ENCODE measurements at regions not wholly inside any gene's neighbourhood (a gene's known extent, or its start where the extent isn't known, plus 50 kb on each side); places are given as distances from the start of the nearest gene placed in this dataset.

DNA sequence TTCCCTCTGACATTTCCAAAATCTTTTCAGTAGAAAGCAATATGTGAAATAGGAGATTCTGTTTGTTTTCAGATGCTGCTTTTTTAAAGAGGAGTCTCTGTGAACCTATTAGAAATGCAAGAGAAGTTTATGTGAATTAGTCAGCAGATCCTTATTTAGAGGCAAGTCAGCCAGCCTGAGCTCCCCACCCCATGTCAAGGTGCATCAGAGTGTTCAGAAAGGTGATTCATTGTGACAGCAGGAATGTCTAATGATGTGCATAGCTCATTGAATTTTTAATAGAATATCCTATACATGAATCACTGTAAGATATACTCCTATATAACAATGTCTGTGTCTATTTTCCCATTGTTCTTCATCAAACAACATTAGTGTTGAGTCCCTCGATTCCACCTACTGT, 1222.4 kb upstream of the USP15 start:
- Histone ChIP-seq H3K36me3 (ENCODE audit: control insufficient read depth in 2 of 2, insufficient read depth in 2 of 2, low read length in 2 of 2) (no peaks in the 10 kb centered on the region), H3K9me3 (ENCODE audit: control insufficient read depth in 2 of 2, low read length in 2 of 2) (no peaks in the 10 kb centered on the region), H3K4me1 (ENCODE audit: control insufficient read depth in 2 of 2, insufficient read depth in 2 of 2, low read length in 2 of 2) (no peaks in the 10 kb centered on the region), H3K9ac (ENCODE audit: low read depth in 1 of 2, low read length in 2 of 2) (no peak overlapping the region), H3K27ac (ENCODE audit: low read depth in 2 of 2, low read length in 2 of 2) (no peak overlapping the region), H3K27me3 (ENCODE audit: control insufficient read depth in 2 of 2, insufficient read depth in 2 of 2, low read length in 2 of 2) (no peaks in the 10 kb centered on the region), H3K4me3 (ENCODE audit: low read length in 2 of 2) (no peak overlapping the region)

DNA sequence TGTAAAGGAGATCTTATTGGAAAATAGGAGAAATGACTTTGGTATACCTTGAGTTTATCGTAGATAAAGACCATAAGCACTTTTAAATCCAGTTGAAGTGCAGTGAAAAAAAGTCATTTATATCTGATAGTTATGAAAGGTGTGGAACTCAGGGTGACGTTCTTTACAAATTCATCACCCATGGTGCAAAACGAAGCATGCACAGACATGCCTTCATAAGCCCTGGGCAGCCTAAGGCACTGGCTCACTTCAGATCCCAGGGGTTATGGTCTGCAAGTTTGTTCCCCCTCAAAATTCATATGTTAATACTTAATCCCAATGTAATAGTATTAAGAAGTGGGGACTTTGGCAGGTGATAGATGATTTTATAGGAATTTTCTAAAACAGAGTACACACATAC, 1216.4 kb upstream of the USP15 start:
- Histone ChIP-seq H3K27ac (ENCODE audit: low read depth in 2 of 2, low read length in 2 of 2) (no peak overlapping the region), H3K9ac (ENCODE audit: low read depth in 1 of 2, low read length in 2 of 2) (no peak overlapping the region), H3K36me3 (ENCODE audit: control insufficient read depth in 2 of 2, insufficient read depth in 2 of 2, low read length in 2 of 2) (no peaks in the 10 kb centered on the region), H3K9me3 (ENCODE audit: control insufficient read depth in 2 of 2, low read length in 2 of 2) (no peaks in the 10 kb centered on the region), H3K4me1 (ENCODE audit: control insufficient read depth in 2 of 2, insufficient read depth in 2 of 2, low read length in 2 of 2) (no peaks in the 10 kb centered on the region), H3K27me3 (ENCODE audit: control insufficient read depth in 2 of 2, insufficient read depth in 2 of 2, low read length in 2 of 2) (no peaks in the 10 kb centered on the region), H3K4me3 (ENCODE audit: low read length in 2 of 2) (no peak overlapping the region)

DNA sequence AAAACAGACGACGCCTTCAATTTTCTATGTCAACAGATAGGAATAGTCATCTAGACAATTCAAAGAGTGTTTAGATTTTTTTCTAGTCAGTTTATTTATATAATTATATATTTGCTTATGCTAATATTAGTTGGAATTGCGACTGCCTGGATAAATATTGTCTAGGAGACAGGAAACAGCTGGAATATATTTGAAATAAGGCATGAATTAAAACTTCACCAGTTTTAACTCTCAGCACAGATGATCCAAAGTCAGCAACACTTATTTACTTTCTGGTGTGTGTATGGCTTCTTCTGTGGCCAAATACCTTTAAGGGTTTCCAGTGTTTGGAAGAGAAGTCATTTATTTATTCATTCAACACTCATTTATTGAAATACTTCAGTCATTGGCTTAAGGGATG, 1215.4 kb upstream of the USP15 start:
- H3K4me3 ChIP-seq (ENCODE audit: low read length in 2 of 2) = no peak overlapping the region
- no peaks in the 10 kb centered on the region for H3K27me3 ChIP-seq (ENCODE audit: control insufficient read depth in 2 of 2, insufficient read depth in 2 of 2, low read length in 2 of 2)
- H3K9ac ChIP-seq (ENCODE audit: low read depth in 1 of 2, low read length in 2 of 2) = no peak overlapping the region
- no peak overlapping the region for H3K27ac ChIP-seq (ENCODE audit: low read depth in 2 of 2, low read length in 2 of 2)
- H3K4me1 ChIP-seq (ENCODE audit: control insufficient read depth in 2 of 2, insufficient read depth in 2 of 2, low read length in 2 of 2) = no peaks in the 10 kb centered on the region
- H3K9me3 ChIP-seq (ENCODE audit: control insufficient read depth in 2 of 2, low read length in 2 of 2) = no peaks in the 10 kb centered on the region
- H3K36me3 ChIP-seq (ENCODE audit: control insufficient read depth in 2 of 2, insufficient read depth in 2 of 2, low read length in 2 of 2) = no peaks in the 10 kb centered on the region

DNA sequence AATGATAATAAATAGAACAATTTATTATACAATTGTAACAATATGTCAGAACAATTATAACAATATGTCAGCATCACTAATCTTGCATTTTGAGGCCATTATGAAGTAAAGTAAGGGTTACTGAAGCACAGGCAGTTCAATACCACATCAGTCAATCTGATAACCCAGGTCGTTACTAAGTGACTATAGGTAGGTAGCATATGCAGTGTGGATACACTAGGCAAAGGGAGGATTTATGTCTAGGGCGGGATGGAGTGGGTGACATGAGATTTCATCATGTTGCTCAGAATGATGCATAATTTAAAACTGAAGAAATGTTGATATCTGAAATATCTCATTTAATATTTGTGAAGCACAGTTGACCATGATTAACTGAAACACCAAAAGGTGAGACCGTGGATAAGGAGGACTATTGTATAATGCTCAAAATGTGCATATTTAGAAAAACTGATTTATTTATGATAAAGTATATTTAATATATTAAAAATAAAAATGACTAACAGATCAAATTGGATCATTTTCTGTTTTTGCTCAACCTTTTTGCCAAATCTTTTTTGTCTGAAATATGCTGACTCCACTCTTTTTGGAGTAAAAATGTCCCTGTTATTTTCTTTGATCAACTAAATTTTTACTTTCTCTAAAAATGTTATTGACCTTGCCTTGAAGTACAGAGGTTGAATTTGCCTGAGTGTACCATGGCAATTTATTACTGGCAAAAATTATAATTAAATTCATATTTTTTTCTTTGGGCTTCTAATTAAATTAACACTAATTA, 1189.4 kb upstream of the USP15 start:
- no peak overlapping the region for H3K4me3 ChIP-seq (ENCODE audit: low read length in 2 of 2)

DNA sequence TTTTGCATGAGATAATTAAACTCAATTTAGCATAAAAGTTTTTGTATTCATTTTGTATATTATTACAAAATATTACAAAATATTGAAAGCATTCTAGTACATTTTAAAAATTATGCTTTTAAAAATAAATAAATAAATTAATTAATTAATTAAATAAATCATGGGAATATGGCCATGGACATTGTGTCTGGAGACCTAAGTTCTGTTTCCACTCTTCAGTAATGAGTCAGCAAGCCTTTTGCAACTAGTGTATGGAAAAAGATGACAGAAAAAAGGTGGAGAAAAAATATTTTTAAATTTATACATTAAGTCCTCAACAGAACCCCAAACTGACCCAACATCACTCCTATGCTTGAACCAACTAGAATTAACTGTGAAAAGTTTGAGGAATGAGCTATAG, 1187.5 kb upstream of the USP15 start:
- Histone ChIP-seq H3K9ac (ENCODE audit: low read depth in 1 of 2, low read length in 2 of 2) (no peak overlapping the region), H3K9me3 (ENCODE audit: control insufficient read depth in 2 of 2, low read length in 2 of 2) (peaks cover 0 to 2% of the 10 kb centered on the region in 2 donors), H3K27ac (ENCODE audit: low read depth in 2 of 2, low read length in 2 of 2) (no peak overlapping the region), H3K4me1 (ENCODE audit: control insufficient read depth in 2 of 2, insufficient read depth in 2 of 2, low read length in 2 of 2) (no peaks in the 10 kb centered on the region), H3K4me3 (ENCODE audit: low read length in 2 of 2) (no peak overlapping the region), H3K36me3 (ENCODE audit: control insufficient read depth in 2 of 2, insufficient read depth in 2 of 2, low read length in 2 of 2) (no peaks in the 10 kb centered on the region), H3K27me3 (ENCODE audit: control insufficient read depth in 2 of 2, insufficient read depth in 2 of 2, low read length in 2 of 2) (no peaks in the 10 kb centered on the region)

More for the DNA sequence above, 1189.4 kb upstream of the USP15 start:
- H3K36me3 ChIP-seq (ENCODE audit: control insufficient read depth in 2 of 2, insufficient read depth in 2 of 2, low read length in 2 of 2) = no peaks in the 10 kb centered on the region
- no peak overlapping the region for H3K9ac ChIP-seq (ENCODE audit: low read depth in 1 of 2, low read length in 2 of 2)
- H3K27me3 ChIP-seq (ENCODE audit: control insufficient read depth in 2 of 2, insufficient read depth in 2 of 2, low read length in 2 of 2) = no peaks in the 10 kb centered on the region
- H3K4me1 ChIP-seq (ENCODE audit: control insufficient read depth in 2 of 2, insufficient read depth in 2 of 2, low read length in 2 of 2) = no peaks in the 10 kb centered on the region
- no peak overlapping the region for H3K27ac ChIP-seq (ENCODE audit: low read depth in 2 of 2, low read length in 2 of 2)
- H3K9me3 ChIP-seq (ENCODE audit: control insufficient read depth in 2 of 2, low read length in 2 of 2) = peaks cover 0 to 2% of the 10 kb centered on the region in 2 donors

DNA sequence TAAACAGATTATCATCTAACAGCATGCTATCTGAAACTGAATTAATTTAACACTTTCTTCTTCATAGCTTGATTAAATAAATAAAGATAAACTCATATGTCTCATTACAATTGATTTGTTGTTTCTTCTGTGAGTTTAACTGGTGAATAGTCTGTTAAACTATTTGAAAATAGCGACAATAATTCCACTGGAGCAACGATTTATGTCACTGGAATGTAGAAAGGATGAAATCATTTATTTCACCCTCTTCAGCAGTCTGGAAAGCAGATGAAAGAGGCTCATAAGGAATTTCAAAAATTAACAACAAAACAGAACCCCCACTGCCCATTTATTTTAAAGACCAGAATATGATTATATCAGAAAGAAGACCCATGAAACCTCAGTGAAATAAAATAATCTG, 1165.1 kb upstream of the USP15 start:
- peaks cover 2 to 3% of the 10 kb centered on the region in 2 donors for H3K9me3 ChIP-seq (ENCODE audit: control insufficient read depth in 2 of 2, low read length in 2 of 2)
- H3K36me3 ChIP-seq (ENCODE audit: control insufficient read depth in 2 of 2, insufficient read depth in 2 of 2, low read length in 2 of 2) = no peaks in the 10 kb centered on the region
- no peak overlapping the region for H3K9ac ChIP-seq (ENCODE audit: low read depth in 1 of 2, low read length in 2 of 2)
- no peaks in the 10 kb centered on the region for H3K27me3 ChIP-seq (ENCODE audit: control insufficient read depth in 2 of 2, insufficient read depth in 2 of 2, low read length in 2 of 2)
- no peak overlapping the region for H3K4me3 ChIP-seq (ENCODE audit: low read length in 2 of 2)
- H3K27ac ChIP-seq (ENCODE audit: low read depth in 2 of 2, low read length in 2 of 2) = no peak overlapping the region
- H3K4me1 ChIP-seq (ENCODE audit: control insufficient read depth in 2 of 2, insufficient read depth in 2 of 2, low read length in 2 of 2) = no peaks in the 10 kb centered on the region

DNA sequence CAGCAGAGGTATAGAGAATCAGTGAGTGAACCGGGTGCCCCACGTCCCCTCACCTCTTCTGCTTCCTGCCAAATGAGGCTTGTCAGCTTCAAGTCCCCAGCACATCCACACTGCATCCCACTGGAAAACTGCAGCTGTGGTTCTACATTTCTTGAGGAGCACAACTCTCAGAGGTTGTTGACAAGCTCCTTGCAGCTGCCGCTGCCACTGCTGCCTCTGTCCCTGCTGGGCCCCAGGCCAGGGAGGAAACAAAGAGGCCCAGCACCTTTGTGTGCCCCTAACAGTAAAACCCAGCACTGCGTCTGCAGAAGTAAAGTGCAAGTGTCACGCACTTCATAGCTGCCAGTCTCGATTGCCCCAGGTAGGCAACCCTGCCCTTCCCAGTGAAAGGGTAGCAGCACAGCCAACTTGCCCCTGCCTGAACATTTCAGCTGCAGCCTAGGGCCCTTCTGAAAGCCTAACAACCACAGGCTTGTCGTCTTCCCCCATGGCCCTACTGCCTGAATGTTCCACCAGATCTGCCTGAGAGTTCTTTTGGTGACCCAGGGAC, 1162.1 kb upstream of the USP15 start:
- no peak overlapping the region for H3K27ac ChIP-seq (ENCODE audit: low read depth in 2 of 2, low read length in 2 of 2)
- no peaks in the 10 kb centered on the region for H3K4me1 ChIP-seq (ENCODE audit: control insufficient read depth in 2 of 2, insufficient read depth in 2 of 2, low read length in 2 of 2)
- no peaks in the 10 kb centered on the region for H3K36me3 ChIP-seq (ENCODE audit: control insufficient read depth in 2 of 2, insufficient read depth in 2 of 2, low read length in 2 of 2)
- peaks cover 2 to 3% of the 10 kb centered on the region in 2 donors for H3K9me3 ChIP-seq (ENCODE audit: control insufficient read depth in 2 of 2, low read length in 2 of 2)
- H3K4me3 ChIP-seq (ENCODE audit: low read length in 2 of 2) = no peak overlapping the region
- H3K27me3 ChIP-seq (ENCODE audit: control insufficient read depth in 2 of 2, insufficient read depth in 2 of 2, low read length in 2 of 2) = no peaks in the 10 kb centered on the region
- H3K9ac ChIP-seq (ENCODE audit: low read depth in 1 of 2, low read length in 2 of 2) = no peak overlapping the region

DNA sequence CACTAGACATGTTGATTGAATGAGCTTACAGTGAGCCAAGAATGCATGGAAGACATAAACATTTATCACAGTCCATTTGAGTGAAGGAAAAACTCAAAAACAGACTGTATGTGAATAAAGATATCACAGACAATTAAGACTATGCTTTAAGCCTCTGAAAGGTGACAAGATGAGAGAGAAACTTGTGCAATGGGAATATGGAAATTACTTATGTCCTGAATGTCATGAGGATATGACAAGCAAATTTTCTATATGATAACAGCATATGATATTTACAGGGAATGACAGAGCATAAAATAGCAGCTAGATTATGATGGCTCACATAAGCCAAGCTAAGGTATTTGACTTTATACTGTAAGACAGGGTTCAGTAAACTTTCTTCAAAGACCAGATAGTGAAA, 1153.1 kb upstream of the USP15 start:
- Histone ChIP-seq H3K27me3 (ENCODE audit: control insufficient read depth in 2 of 2, insufficient read depth in 2 of 2, low read length in 2 of 2) (no peaks in the 10 kb centered on the region), H3K9ac (ENCODE audit: low read depth in 1 of 2, low read length in 2 of 2) (no peak overlapping the region), H3K36me3 (ENCODE audit: control insufficient read depth in 2 of 2, insufficient read depth in 2 of 2, low read length in 2 of 2) (no peaks in the 10 kb centered on the region), H3K27ac (ENCODE audit: low read depth in 2 of 2, low read length in 2 of 2) (no peak overlapping the region), H3K9me3 (ENCODE audit: control insufficient read depth in 2 of 2, low read length in 2 of 2) (peaks cover 0 to 5% of the 10 kb centered on the region in 2 donors), H3K4me1 (ENCODE audit: control insufficient read depth in 2 of 2, insufficient read depth in 2 of 2, low read length in 2 of 2) (no peaks in the 10 kb centered on the region), H3K4me3 (ENCODE audit: low read length in 2 of 2) (no peak overlapping the region)

DNA sequence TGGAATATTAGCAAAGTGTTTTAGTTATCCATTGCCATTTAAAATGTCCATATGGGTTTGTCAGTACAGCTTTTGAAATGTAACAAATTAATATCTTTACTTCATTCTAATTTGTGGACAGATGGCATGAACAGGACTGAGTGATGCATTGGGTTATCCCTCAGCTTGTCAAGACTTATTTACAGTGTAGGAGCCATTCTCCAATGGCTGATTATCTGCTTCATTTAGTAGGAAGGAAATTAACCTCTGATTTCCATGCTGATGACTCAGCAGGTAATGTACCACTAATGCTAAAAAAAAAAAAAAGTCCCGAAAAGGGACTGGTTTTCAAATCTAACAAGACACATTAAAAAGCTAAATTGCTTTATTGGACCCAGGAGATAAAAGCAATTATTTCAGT, 1149.0 kb upstream of the USP15 start:
- Histone ChIP-seq H3K27me3 (ENCODE audit: control insufficient read depth in 2 of 2, insufficient read depth in 2 of 2, low read length in 2 of 2) (no peaks in the 10 kb centered on the region), H3K9ac (ENCODE audit: low read depth in 1 of 2, low read length in 2 of 2) (no peak overlapping the region), H3K27ac (ENCODE audit: low read depth in 2 of 2, low read length in 2 of 2) (no peak overlapping the region), H3K9me3 (ENCODE audit: control insufficient read depth in 2 of 2, low read length in 2 of 2) (peaks cover 0 to 3% of the 10 kb centered on the region in 2 donors), H3K4me1 (ENCODE audit: control insufficient read depth in 2 of 2, insufficient read depth in 2 of 2, low read length in 2 of 2) (no peaks in the 10 kb centered on the region), H3K4me3 (ENCODE audit: low read length in 2 of 2) (no peak overlapping the region), H3K36me3 (ENCODE audit: control insufficient read depth in 2 of 2, insufficient read depth in 2 of 2, low read length in 2 of 2) (no peaks in the 10 kb centered on the region)

DNA sequence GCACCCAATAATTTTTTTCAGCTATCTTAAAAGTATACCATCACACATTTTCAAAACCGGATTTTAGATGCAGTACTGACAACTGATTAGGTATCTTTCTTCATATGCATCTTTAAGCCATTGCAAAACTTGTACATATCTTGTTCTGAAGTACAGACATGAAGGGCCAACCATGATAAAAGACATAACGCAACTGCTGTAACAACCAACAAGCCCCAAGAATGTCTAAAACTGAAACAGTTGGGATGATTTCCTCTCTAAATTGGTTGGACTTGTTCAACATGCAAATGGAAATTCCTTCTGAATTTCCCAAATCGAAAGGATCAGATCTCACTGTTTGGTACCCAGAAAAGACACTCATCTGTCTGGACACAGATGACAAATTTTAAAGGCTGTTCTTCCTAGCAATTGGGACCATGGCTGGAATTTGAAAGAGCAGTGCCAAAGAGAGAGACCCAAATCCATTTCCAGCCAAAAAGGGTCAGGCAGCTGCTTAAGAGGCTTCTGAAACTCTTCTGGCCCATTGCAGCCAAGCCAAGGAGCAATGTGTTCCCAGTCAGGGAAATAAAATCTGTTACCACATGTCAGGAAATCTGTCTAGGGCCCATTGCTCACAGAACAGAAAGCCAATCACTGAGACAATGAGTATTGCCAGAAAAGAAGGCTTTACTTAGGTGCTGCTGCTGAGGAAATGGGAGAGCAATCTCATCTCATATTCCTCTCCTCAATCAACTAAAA, 1122.4 kb upstream of the USP15 start:
- no peaks in the 10 kb centered on the region for H3K9me3 ChIP-seq (ENCODE audit: control insufficient read depth in 2 of 2, low read length in 2 of 2)
- no peaks in the 10 kb centered on the region for H3K36me3 ChIP-seq (ENCODE audit: control insufficient read depth in 2 of 2, insufficient read depth in 2 of 2, low read length in 2 of 2)
- H3K27me3 ChIP-seq (ENCODE audit: control insufficient read depth in 2 of 2, insufficient read depth in 2 of 2, low read length in 2 of 2) = no peaks in the 10 kb centered on the region
- H3K4me3 ChIP-seq (ENCODE audit: low read length in 2 of 2) = no peak overlapping the region
- H3K9ac ChIP-seq (ENCODE audit: low read depth in 1 of 2, low read length in 2 of 2) = no peak overlapping the region
- H3K4me1 ChIP-seq (ENCODE audit: control insufficient read depth in 2 of 2, insufficient read depth in 2 of 2, low read length in 2 of 2) = no peaks in the 10 kb centered on the region
- no peak overlapping the region for H3K27ac ChIP-seq (ENCODE audit: low read depth in 2 of 2, low read length in 2 of 2)
